ENCODE measurements at regions not wholly inside any gene's neighbourhood (a gene's known extent, or its start where the extent isn't known, plus 50 kb on each side); places are given as distances from the start of the nearest gene placed in this dataset.

DNA sequence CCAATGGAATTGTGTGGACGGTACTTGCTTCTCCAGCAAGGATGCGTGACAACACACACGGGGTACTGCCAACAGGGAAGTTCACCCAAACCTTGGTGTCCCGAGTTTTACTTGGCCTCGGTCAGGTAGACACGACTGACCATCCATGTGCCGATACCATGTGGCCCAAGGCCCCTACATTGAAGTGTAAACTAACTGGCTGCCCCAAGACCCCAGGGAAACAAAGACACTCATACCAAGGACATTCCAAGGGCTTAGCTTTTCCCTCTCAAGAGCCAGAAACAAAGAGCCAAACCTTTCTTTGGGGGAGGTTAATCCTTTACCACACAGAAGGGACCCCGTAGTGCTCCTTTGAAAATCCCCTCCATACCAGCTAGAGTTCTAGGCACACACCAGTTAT, 215.9 kb upstream of the TNRC6C start:
- H3K4me2 ChIP-seq (ENCODE audit: insufficient read depth in 1 of 2, low read depth in 2 of 2, low read length in 2 of 2): peak overlapping the region in 1 of 2 experiments; percentile 12; a peak in 1 of 4 replicates
- 68% methylated on average over 8 of the region's 8 CpGs; no CpG with 5 or more reads in 1 of the 2 experiments for WGBS, 2 experiments (ENCODE audit: extremely low coverage in 1 of 2, insufficient coverage in 1 of 2, insufficient read length in 1 of 2, insufficient replicate concordance in 2 of 2, low coverage in 1 of 2, low lambda C conversion rate in 2 of 2, missing lambda C conversion rate in 1 of 2)

More for the DNA sequence above, 215.9 kb upstream of the TNRC6C start:
- Histone ChIP-seq H3K56ac (replicated peaks; ENCODE audit: insufficient read length, low read depth, low read length) (no peak overlapping the region), H3K79me2 (ENCODE audit: control insufficient read depth in 1 of 2, insufficient read depth in 2 of 2, low read length in 2 of 2) (no peaks in the 10 kb centered on the region), H4K5ac (ENCODE audit: insufficient read length, low read depth, low read length) (peak overlapping the region; percentile 74), H4K91ac (replicated peaks; ENCODE audit: insufficient read length, low read length) (peak overlapping the region; percentile 89), H2BK5ac (ENCODE audit: low read depth, low read length) (peak overlapping the region; percentile 53; the same call in 1 of the 2 replicates), H3K14ac (ENCODE audit: insufficient read length) (no peak overlapping the region), H3K79me1 (ENCODE audit: low read depth, low read length) (no peaks in the 10 kb centered on the region), H3K4me1 (replicated peaks in 1 of 4; ENCODE audit: control insufficient read depth in 3 of 4, insufficient read depth in 4 of 4, low read length in 3 of 4) (peaks cover 0 to 19% (median 5%) of the 10 kb centered on the region in 4 experiments; a peak in 4 of 7 replicates), H2AK5ac (ENCODE audit: low read depth, low read length) (no peak overlapping the region; the same call in 1 of the 2 replicates), H3K27me3 (replicated peaks in 1 of 4; ENCODE audit: control insufficient read depth in 3 of 4, extremely low read depth in 1 of 4, insufficient read depth in 3 of 4, low read length in 3 of 4) (peaks cover 0 to 21% (median 10%) of the 10 kb centered on the region in 4 experiments; a peak in 4 of 7 replicates), H4K8ac (ENCODE audit: extremely low read depth, insufficient read depth, low read length) (no peak overlapping the region), H3K4ac (replicated peaks; ENCODE audit: insufficient read length, low read depth, low read length) (peak overlapping the region; percentile 34), H2BK12ac (ENCODE audit: low read depth, low read length) (peak overlapping the region; percentile 95; the same call in 1 of the 2 replicates), H2AFZ (ENCODE audit: low read length) (no peak overlapping the region), H3K9ac (replicated peaks in 1 of 4; ENCODE audit: extremely low read depth in 1 of 4, low read depth in 3 of 4, low read length in 3 of 4) (no peak overlapping the region), H3K18ac (ENCODE audit: extremely low read depth, low read length) (peak overlapping the region; percentile 39; the same call in 1 of the 2 replicates), H2BK120ac (replicated peaks; ENCODE audit: low read depth, low read length) (peak overlapping the region; percentile 58), H2BK20ac (ENCODE audit: low read length) (peak overlapping the region; percentile 25; the same call in 1 of the 2 replicates), H2BK15ac (ENCODE audit: low read length) (peak overlapping the region; percentile 34; the same call in 1 of the 2 replicates), H3K23ac (ENCODE audit: insufficient read length) (no peak overlapping the region), H3K27ac (ENCODE audit: low read depth, low read length) (no peak overlapping the region), H3K23me2 (ENCODE audit: low read depth, low read length) (no peaks in the 10 kb centered on the region), H3K4me3 (ENCODE audit: extremely low read depth in 1 of 4, insufficient read depth in 2 of 4, low read depth in 3 of 4, low read length in 4 of 4) (no peak overlapping the region), H3K9me3 (ENCODE audit: insufficient read depth in 2 of 2, low read depth in 1 of 2, low read length in 1 of 2) (peaks cover 0 to 6% of the 10 kb centered on the region in 2 experiments; a peak in 1 of 4 replicates), H3K36me3 (ENCODE audit: control insufficient read depth in 2 of 4, insufficient read depth in 4 of 4, low read length in 3 of 4) (no peaks in the 10 kb centered on the region), H4K20me1 (replicated peaks in 1 of 2; ENCODE audit: control insufficient read depth in 1 of 2, insufficient read depth in 2 of 2, low read length in 2 of 2) (no peaks in the 10 kb centered on the region)
- TF ChIP-seq MAX (IDR thresholded peaks at IDR 0.05) (peak; percentile 98), E2F6 (IDR thresholded peaks at IDR 0.05) (peak; percentile 95), TEAD4 (IDR thresholded peaks at IDR 0.05; ENCODE audit: low read depth, low read length) (peak; percentile 96), SP2 (IDR thresholded peaks at IDR 0.05; ENCODE audit: low read length) (no peak), KDM1A (IDR thresholded peaks at IDR 0.05; ENCODE audit: borderline replicate concordance, low read length) (no peak), SP1 (IDR thresholded peaks at IDR 0.05; ENCODE audit: low read depth, low read length) (0 out of 2 replicates have a peak, but pooled peaks have one; percentile 52)
- ChIA-PET POLR2A (ENCODE audit: partially characterized antibody) (interaction anchor here (0.6 to 1.0 kb wide), 3 partner anchors 11 to 155 kb away, joined by 3 to 6 read pairs (median 4); no protein-coding TSS in a partner anchor), CTCF (ENCODE audit: partially characterized antibody) (interaction anchor here (0.7 to 1.5 kb wide), 5 partner anchors 12 to 200 kb away, joined by 3 read pairs; no protein-coding TSS in a partner anchor)
- FAIRE-seq (peak; percentile 45), DNase-seq (ENCODE audit: low read depth in 1 of 2, low spot score in 2 of 2) (no peak)
